ENCODE measurements at regions not wholly inside any gene's neighbourhood (a gene's known extent, or its start where the extent isn't known, plus 50 kb on each side); places are given as distances from the start of the nearest gene placed in this dataset.

- no peak overlapping the region for H3K4me2 ChIP-seq
- TF ChIP-seq RCOR1 (IDR thresholded peaks at IDR 0.05; ENCODE audit: low read length) = no peak
- TF ChIP-seq JUND (IDR thresholded peaks at IDR 0.05) = 0 out of 2 replicates have a peak, but pooled peaks have one; percentile 8
- TF ChIP-seq FOSL2 (IDR thresholded peaks at IDR 0.05; ENCODE audit: borderline replicate concordance, low read depth) = peak; percentile 12; the same call in 1 of the 2 replicates
- 0 out of 2 replicates have a peak, but pooled peaks have one; percentile 9 for TF ChIP-seq TCF12 (IDR thresholded peaks at IDR 0.05)
- no peak for TF ChIP-seq EZH2phosphoT487 (IDR thresholded peaks at IDR 0.05; ENCODE audit: borderline replicate concordance, low read depth)
- no peaks in the 10 kb centered on the region for H3K27me3 ChIP-seq (ENCODE audit: insufficient read depth)
- ChIA-PET POLR2A (no interaction called here), CTCF (interaction anchor here (1.0 to 1.4 kb wide), 2 partner anchors 53 to 124 kb away, joined by 3 read pairs; no protein-coding TSS in a partner anchor)
- no peak overlapping the region for H3K27ac ChIP-seq (ENCODE audit: low read depth in 2 of 2, low read length in 1 of 2)
- no peak overlapping the region for H3K9ac ChIP-seq
- no peaks in the 10 kb centered on the region for H3K9me3 ChIP-seq
- no peak overlapping the region for H3K4me3 ChIP-seq (ENCODE audit: low read depth in 2 of 2, low read length in 1 of 2)
- no peaks in the 10 kb centered on the region for H4K20me1 ChIP-seq (ENCODE audit: insufficient read depth)
- no peak for DNase-seq
- peaks cover 9% of the 10 kb centered on the region for H3F3A ChIP-seq (replicated peaks; ENCODE audit: insufficient read depth)
- no peak overlapping the region for H2AFZ ChIP-seq (ENCODE audit: low read depth)
- peaks cover 0 to 10% of the 10 kb centered on the region in 2 experiments; a peak in 3 of 4 replicates for H3K4me1 ChIP-seq (ENCODE audit: control insufficient read depth in 1 of 2, insufficient read depth in 2 of 2, low read depth in 1 of 2, low read length in 1 of 2)
- WGBS (ENCODE audit: low lambda C conversion rate) = 51% methylated on average over 1 of the region's 1 CpG
- no peaks in the 10 kb centered on the region for H3K79me2 ChIP-seq (ENCODE audit: insufficient read depth)
- H3K9me2 ChIP-seq = no peaks in the 10 kb centered on the region
- no peaks in the 10 kb centered on the region for H3K36me3 ChIP-seq (replicated peaks in 1 of 2; ENCODE audit: control insufficient read depth in 1 of 2, insufficient read depth in 2 of 2, low read length in 1 of 2)
Measured at GRCh38 chr4:141469392-141469791, 167.0 kb upstream of the IL15 start.

GRCh38 chr4:141473026-141473540, 163.3 kb upstream of the IL15 start:
- POLR2A ChIA-PET = no interaction called here

GRCh38 chr4:141473952-141474351, 162.4 kb upstream of the IL15 start:
- Histone ChIP-seq H3K9me3 (no peaks in the 10 kb centered on the region), H3K9me2 (no peaks in the 10 kb centered on the region), H4K20me1 (ENCODE audit: insufficient read depth) (no peaks in the 10 kb centered on the region), H3K27ac (ENCODE audit: low read depth in 2 of 2, low read length in 1 of 2) (peak overlapping the region in 1 of 2 experiments; percentile 55; a peak in 1 of 4 replicates), H3K4me3 (ENCODE audit: low read depth in 2 of 2, low read length in 1 of 2) (no peak overlapping the region), H3K36me3 (replicated peaks in 1 of 2; ENCODE audit: control insufficient read depth in 1 of 2, insufficient read depth in 2 of 2, low read length in 1 of 2) (no peaks in the 10 kb centered on the region), H2AFZ (ENCODE audit: low read depth) (no peak overlapping the region), H3K4me2 (no peak overlapping the region), H3F3A (replicated peaks; ENCODE audit: insufficient read depth) (no peaks in the 10 kb centered on the region), H3K79me2 (ENCODE audit: insufficient read depth) (no peaks in the 10 kb centered on the region), H3K4me1 (ENCODE audit: control insufficient read depth in 1 of 2, insufficient read depth in 2 of 2, low read depth in 1 of 2, low read length in 1 of 2) (no peaks in the 10 kb centered on the region; a peak in 2 of 4 replicates), H3K9ac (no peak overlapping the region), H3K27me3 (ENCODE audit: insufficient read depth) (no peaks in the 10 kb centered on the region)
- ChIA-PET CTCF (no interaction called here), POLR2A (no interaction called here)
- no peak for DNase-seq
- no peak for TF ChIP-seq CTCF (IDR thresholded peaks at IDR 0.05)
- no peak for TF ChIP-seq TAF1 (IDR thresholded peaks at IDR 0.05; ENCODE audit: borderline replicate concordance, low read depth, low read length)
- TF ChIP-seq TCF12 (IDR thresholded peaks at IDR 0.05) = no peak
- TF ChIP-seq EP300 (IDR thresholded peaks at IDR 0.05; ENCODE audit: borderline replicate concordance in 1 of 2, low read depth in 1 of 2, low read length in 1 of 2) = no peak
- TF ChIP-seq RFX5 (IDR thresholded peaks at IDR 0.05; ENCODE audit: low read length) = no peak
- no peak for TF ChIP-seq CHD2 (IDR thresholded peaks at IDR 0.05; ENCODE audit: low read length, partially characterized antibody)
- TF ChIP-seq EZH2phosphoT487 (IDR thresholded peaks at IDR 0.05; ENCODE audit: borderline replicate concordance, low read depth) = no peak
- TF ChIP-seq RXRA (IDR thresholded peaks at IDR 0.05; ENCODE audit: borderline replicate concordance, low read depth) = no peak
- TF ChIP-seq REST (IDR thresholded peaks at IDR 0.05; ENCODE audit: low read depth, low read length) = no peak
- no peak for TF ChIP-seq FOXJ3 (CRISPR knock-in tag; IDR thresholded peaks at IDR 0.05)
- no peak for TF ChIP-seq NFIC (IDR thresholded peaks at IDR 0.05; ENCODE audit: borderline replicate concordance)
- no peak for TF ChIP-seq SIN3A (IDR thresholded peaks at IDR 0.05; ENCODE audit: borderline replicate concordance, low read depth, low read length)
- no peak for TF ChIP-seq TEAD4 (IDR thresholded peaks at IDR 0.05; ENCODE audit: borderline replicate concordance, insufficient read depth)

More at GRCh38 chr4:141473026-141473540, 163.3 kb upstream of the IL15 start:
- no peaks in the 10 kb centered on the region for H3K9me2 ChIP-seq
- peak overlapping the region in 1 of 2 experiments; percentile 55; a peak in 1 of 4 replicates for H3K27ac ChIP-seq (ENCODE audit: low read depth in 2 of 2, low read length in 1 of 2)
- H3K4me1 ChIP-seq (ENCODE audit: control insufficient read depth in 1 of 2, insufficient read depth in 2 of 2, low read depth in 1 of 2, low read length in 1 of 2) = no peaks in the 10 kb centered on the region; a peak in 2 of 4 replicates
- no peak for DNase-seq
- H3K27me3 ChIP-seq (ENCODE audit: insufficient read depth) = no peaks in the 10 kb centered on the region
- CTCF ChIA-PET = no interaction called here
- H3K9me3 ChIP-seq = no peaks in the 10 kb centered on the region
- H3K36me3 ChIP-seq (replicated peaks in 1 of 2; ENCODE audit: control insufficient read depth in 1 of 2, insufficient read depth in 2 of 2, low read length in 1 of 2) = no peaks in the 10 kb centered on the region
- no peaks in the 10 kb centered on the region for H4K20me1 ChIP-seq (ENCODE audit: insufficient read depth)
- no peaks in the 10 kb centered on the region for H3F3A ChIP-seq (replicated peaks; ENCODE audit: insufficient read depth)
- H3K9ac ChIP-seq = no peak overlapping the region
- no peak overlapping the region for H3K4me2 ChIP-seq
- no peaks in the 10 kb centered on the region for H3K79me2 ChIP-seq (ENCODE audit: insufficient read depth)
- TF ChIP-seq TCF12 (IDR thresholded peaks at IDR 0.05) = 0 out of 2 replicates have a peak, but pooled peaks have one; percentile 10
- peak; percentile 29; the same call in 1 of the 2 replicates for TF ChIP-seq NFIC (IDR thresholded peaks at IDR 0.05; ENCODE audit: borderline replicate concordance)
- no peak for TF ChIP-seq FOSL2 (IDR thresholded peaks at IDR 0.05; ENCODE audit: borderline replicate concordance, low read depth)
- no peak overlapping the region for H2AFZ ChIP-seq (ENCODE audit: low read depth)
- H3K4me3 ChIP-seq (ENCODE audit: low read depth in 2 of 2, low read length in 1 of 2) = no peak overlapping the region

All from SK-N-SH (cell line).